ENCODE measurements at regions not wholly inside any gene's neighbourhood (a gene's known extent, or its start where the extent isn't known, plus 50 kb on each side); places are given as distances from the start of the nearest gene placed in this dataset.

DNA sequence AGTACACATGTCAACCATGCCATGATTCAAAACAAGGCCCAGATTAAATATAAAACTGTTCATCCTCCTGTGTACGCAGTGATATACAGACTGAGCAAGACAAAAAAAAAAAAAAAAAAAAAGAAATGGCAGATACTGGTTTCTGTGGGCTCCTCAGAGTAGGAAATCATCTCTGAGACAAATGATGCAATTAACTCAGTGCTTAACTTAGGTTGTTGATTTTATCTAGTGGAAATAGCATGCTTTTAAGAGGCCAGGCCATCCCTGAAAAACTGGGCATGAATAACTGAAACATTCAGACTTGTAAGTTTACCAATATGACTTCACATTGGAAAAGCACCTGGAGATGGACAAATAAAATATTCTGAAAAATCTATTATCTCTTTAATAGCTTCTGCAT lies 69.0 kb downstream of the DKK1 start:
- TF ChIP-seq CTCF (IDR thresholded peaks at IDR 0.05; ENCODE audit: borderline replicate concordance, extremely low read depth, low read length, poor library complexity, severe bottlenecking) (no peak), EZH2 (IDR thresholded peaks at IDR 0.05; ENCODE audit: borderline replicate concordance, low read depth, low read length, severe bottlenecking) (no peak)

Data from DND-41 (cell line).